ENCODE measurements at regions not wholly inside any gene's neighbourhood (a gene's known extent, or its start where the extent isn't known, plus 50 kb on each side); places are given as distances from the start of the nearest gene placed in this dataset.

DNA sequence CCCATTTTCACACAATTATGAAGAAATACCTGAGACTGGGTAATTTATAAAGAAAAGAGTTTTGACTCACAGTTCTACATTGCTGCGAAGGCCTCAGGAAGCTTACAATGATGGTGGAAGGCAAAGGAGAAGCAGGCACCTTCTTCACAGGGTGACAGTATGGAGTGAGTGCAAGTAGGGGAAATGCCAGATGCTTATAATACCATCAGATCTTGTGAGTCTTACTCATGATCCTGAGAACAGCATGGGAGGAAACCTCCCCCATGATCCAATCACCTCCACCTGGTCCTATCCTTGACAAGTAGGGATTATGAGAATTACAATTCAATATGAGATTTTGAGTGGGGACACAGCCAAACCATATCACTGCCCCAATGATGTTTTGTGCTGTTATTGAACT, 189.3 kb upstream of the CRY1 start:
- no peaks in the 10 kb centered on the region for H3K79me2 ChIP-seq (ENCODE audit: control insufficient read depth in 1 of 2, insufficient read depth in 2 of 2, low read length in 2 of 2)
- no peak overlapping the region for H3K4me3 ChIP-seq (ENCODE audit: extremely low read depth in 1 of 4, insufficient read depth in 2 of 4, low read depth in 3 of 4, low read length in 4 of 4)
- TF ChIP-seq RBBP5 (IDR thresholded peaks at IDR 0.05; ENCODE audit: borderline replicate concordance, low read depth, low read length): no peak
- no peak for TF ChIP-seq ZNF274 (IDR thresholded peaks at IDR 0.05; ENCODE audit: borderline replicate concordance, extremely low read depth, low read length)
- no peak for TF ChIP-seq KDM5A (IDR thresholded peaks at IDR 0.05; ENCODE audit: low read length)
- TF ChIP-seq TAF7 (optimal IDR thresholded peaks at IDR 0.05; ENCODE audit: borderline replicate concordance, low read depth, low read length): no peak
- TF ChIP-seq JUN (IDR thresholded peaks at IDR 0.05; ENCODE audit: low read depth, low read length): no peak
- TF ChIP-seq CREB1 (IDR thresholded peaks at IDR 0.05): no peak
- no peak for TF ChIP-seq GABPA (IDR thresholded peaks at IDR 0.05; ENCODE audit: borderline replicate concordance, insufficient read depth, low read length)
- no peaks in the 10 kb centered on the region for H3K27me3 ChIP-seq (replicated peaks in 1 of 4; ENCODE audit: control insufficient read depth in 3 of 4, extremely low read depth in 1 of 4, insufficient read depth in 3 of 4, low read length in 3 of 4)
- H3K4me2 ChIP-seq (ENCODE audit: insufficient read depth in 1 of 2, low read depth in 2 of 2, low read length in 2 of 2): no peak overlapping the region
- no peak overlapping the region for H2BK120ac ChIP-seq (replicated peaks; ENCODE audit: low read depth, low read length)
- H4K8ac ChIP-seq (ENCODE audit: extremely low read depth, insufficient read depth, low read length): no peak overlapping the region
- H4K91ac ChIP-seq (replicated peaks; ENCODE audit: insufficient read length, low read length): no peak overlapping the region
- H3K27ac ChIP-seq (ENCODE audit: low read depth, low read length): no peak overlapping the region
- no peak overlapping the region for H3K56ac ChIP-seq (replicated peaks; ENCODE audit: insufficient read length, low read depth, low read length)
- no peak overlapping the region for H2AFZ ChIP-seq (ENCODE audit: low read length)
- H4K20me1 ChIP-seq (replicated peaks in 1 of 2; ENCODE audit: control insufficient read depth in 1 of 2, insufficient read depth in 2 of 2, low read length in 2 of 2): no peaks in the 10 kb centered on the region
- H2AK5ac ChIP-seq (ENCODE audit: low read depth, low read length): no peak overlapping the region
- H3K9ac ChIP-seq (replicated peaks in 1 of 4; ENCODE audit: extremely low read depth in 1 of 4, low read depth in 3 of 4, low read length in 3 of 4): no peak overlapping the region
- ChIA-PET CTCF (ENCODE audit: partially characterized antibody) (no interaction called here), POLR2A (ENCODE audit: partially characterized antibody) (interaction anchor here (0.6 kb wide), 1 partner anchor 1826 kb away, joined by 3 read pairs; no protein-coding TSS in a partner anchor)
- no peaks in the 10 kb centered on the region for H3K36me3 ChIP-seq (ENCODE audit: control insufficient read depth in 2 of 4, insufficient read depth in 4 of 4, low read length in 3 of 4)
- no peak overlapping the region for H3K4ac ChIP-seq (replicated peaks; ENCODE audit: insufficient read length, low read depth, low read length)
- DNase-seq (ENCODE audit: low read depth in 1 of 2, low spot score in 2 of 2) (no peak), FAIRE-seq (no peak)
- no peaks in the 10 kb centered on the region for H3K79me1 ChIP-seq (ENCODE audit: low read depth, low read length)
- peaks cover 5 to 9% of the 10 kb centered on the region in 2 experiments; a peak in 3 of 4 replicates for H3K9me3 ChIP-seq (ENCODE audit: insufficient read depth in 2 of 2, low read depth in 1 of 2, low read length in 1 of 2)
- H3K4me1 ChIP-seq (replicated peaks in 1 of 4; ENCODE audit: control insufficient read depth in 3 of 4, insufficient read depth in 4 of 4, low read length in 3 of 4): no peaks in the 10 kb centered on the region
- no peak overlapping the region for H4K5ac ChIP-seq (ENCODE audit: insufficient read length, low read depth, low read length)
- no peak overlapping the region for H2BK20ac ChIP-seq (ENCODE audit: low read length)
- 100% methylated on average over 1 of the region's 1 CpG; no CpG with 5 or more reads in 1 of the 2 experiments for WGBS, 2 experiments (ENCODE audit: extremely low coverage in 1 of 2, insufficient coverage in 1 of 2, insufficient read length in 1 of 2, insufficient replicate concordance in 2 of 2, low coverage in 1 of 2, low lambda C conversion rate in 2 of 2, missing lambda C conversion rate in 1 of 2)
- no peak overlapping the region for H2BK5ac ChIP-seq (ENCODE audit: low read depth, low read length)
- H2BK12ac ChIP-seq (ENCODE audit: low read depth, low read length): no peak overlapping the region
- H3K14ac ChIP-seq (ENCODE audit: insufficient read length): no peak overlapping the region
- no peaks in the 10 kb centered on the region for H3K23me2 ChIP-seq (ENCODE audit: low read depth, low read length)
- H3K18ac ChIP-seq (ENCODE audit: extremely low read depth, low read length): no peak overlapping the region
- no peak overlapping the region for H3K23ac ChIP-seq (ENCODE audit: insufficient read length)
- no peak overlapping the region for H2BK15ac ChIP-seq (ENCODE audit: low read length)

All from H1 (cell line).